GM21447 (cell line): ENCODE measurements at regions not wholly inside any gene's neighbourhood (a gene's known extent, or its start where the extent isn't known, plus 50 kb on each side); places are given as distances from the start of the nearest gene placed in this dataset.
"Not testable (repeated sequence)": the region's sequence is repeated elsewhere in the genome, so short reads cannot be mapped to it uniquely, and the experiment has no call there.

Experiments used
- ATAC-seq: cut with Tn5 transposase; IDR thresholded peaks from one replicate; pipeline ENCODE4 v1.9.1; 2021; ENCODE audit not compliant: unreplicated experiment

DNA sequence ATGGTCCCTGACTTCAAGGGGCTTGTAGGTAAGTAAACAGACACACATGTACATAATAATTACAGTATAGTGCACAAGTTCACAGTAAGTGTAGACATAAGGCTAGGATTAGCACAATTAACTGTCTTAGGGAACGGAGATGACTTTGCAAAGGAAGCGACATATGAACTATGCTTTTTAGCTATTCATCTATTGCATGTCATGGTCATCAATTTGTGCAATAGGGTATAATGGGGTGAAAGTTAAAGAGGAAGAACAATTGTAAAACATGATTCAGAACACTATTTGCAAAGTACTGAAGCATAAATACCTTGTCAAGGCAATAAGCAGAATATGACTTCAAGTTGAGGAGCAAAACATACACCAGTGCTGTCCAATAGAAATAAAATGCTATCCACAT lies 112.3 kb upstream of the SLC8A1 start:
- ATAC-seq = no peak

DNA sequence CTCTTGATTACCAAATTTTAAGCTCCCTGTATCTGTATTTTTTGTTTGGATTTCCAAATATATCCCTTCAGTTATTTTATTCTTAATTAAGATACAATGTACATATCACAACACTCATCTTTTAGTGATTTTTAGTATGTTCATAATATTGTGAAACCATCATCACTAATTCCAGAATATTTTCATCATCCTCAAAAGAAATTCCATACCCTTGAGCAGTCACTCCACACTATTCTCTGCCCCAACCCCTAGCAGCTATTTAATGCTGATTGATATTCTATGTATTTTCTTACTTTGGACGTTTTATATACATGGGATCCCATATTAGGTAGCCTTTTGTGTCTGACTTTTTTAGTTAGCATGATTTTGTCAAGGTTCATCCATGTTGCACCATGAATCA lies 127.4 kb upstream of the SLC8A1 start:
- ATAC-seq = no peak

DNA sequence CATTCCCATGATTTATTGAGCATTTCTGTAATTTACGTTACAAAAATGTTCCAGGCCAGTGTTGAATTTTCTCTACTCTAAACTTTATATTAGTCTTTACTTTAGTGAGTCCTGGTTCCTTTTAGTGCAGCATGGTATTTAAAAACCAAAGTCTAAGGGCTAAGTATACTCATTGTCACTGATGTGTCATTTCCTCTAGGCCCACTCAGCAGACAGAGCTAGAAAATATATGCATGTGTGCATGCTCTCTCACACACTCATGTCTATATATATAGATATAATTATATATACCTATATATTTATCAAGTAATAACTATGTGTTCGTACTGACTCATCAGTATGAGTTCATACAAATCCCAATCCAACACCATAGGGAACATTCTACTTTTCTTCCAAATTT lies 132.5 kb upstream of the SLC8A1 start:
- no peak for ATAC-seq

DNA sequence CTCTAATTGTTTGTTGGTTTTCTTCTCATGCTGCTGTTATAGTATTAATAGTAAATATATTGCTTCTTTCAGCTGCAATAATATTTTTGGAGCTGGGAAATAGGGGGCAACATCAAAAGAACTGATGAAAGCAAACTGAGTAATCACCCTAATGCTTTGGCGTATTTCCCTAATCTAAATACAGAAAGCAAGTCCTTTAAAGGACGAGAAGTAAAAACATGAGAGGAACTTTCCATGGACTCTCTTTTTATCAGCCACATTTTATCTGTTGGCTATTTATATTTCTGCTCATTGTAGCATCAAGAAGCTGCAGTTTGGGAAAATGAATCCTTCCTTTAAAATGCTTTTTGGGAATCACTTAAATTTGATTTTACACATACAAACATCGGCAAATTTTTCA lies 139.9 kb upstream of the SLC8A1 start:
- ATAC-seq = no peak

DNA sequence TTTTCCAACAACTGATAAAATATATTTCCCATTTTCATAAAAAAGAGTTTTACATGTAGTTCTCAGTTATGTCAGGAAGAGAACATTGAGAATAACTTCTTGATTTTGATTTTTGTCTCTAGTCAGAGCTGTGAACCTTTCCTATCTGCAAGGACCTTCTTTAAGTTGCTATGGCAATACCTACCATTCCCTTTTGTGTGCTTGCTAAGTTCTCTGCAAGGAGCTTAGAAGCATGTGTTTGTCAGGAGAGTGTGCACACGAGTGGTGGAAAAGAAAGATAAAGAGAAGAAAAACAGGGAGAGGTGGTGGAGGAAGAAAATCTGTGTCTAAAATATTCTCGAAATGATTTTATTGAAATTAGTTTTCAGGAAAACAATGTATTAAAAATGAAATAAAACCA lies 140.3 kb upstream of the SLC8A1 start:
- ATAC-seq = no peak

DNA sequence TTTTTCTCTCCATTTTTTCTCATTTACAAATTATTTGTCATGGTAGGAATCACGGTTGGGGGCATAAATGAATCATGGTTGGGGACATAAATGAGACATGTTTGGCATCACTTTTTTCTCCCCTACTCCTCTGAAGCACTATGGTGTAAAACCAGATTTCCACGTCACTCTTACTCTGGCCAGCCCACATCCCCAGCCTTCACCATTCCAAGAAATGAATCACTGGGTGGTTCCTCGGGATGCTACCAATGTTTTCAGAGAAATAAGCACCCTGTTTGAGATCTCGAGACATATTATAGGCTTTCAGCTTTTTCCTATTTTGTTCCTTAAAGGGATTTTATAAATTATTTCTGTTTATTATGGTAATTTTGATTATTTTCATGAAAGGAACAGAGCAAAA lies 155.0 kb upstream of the SLC8A1 start:
- ATAC-seq = no peak

DNA sequence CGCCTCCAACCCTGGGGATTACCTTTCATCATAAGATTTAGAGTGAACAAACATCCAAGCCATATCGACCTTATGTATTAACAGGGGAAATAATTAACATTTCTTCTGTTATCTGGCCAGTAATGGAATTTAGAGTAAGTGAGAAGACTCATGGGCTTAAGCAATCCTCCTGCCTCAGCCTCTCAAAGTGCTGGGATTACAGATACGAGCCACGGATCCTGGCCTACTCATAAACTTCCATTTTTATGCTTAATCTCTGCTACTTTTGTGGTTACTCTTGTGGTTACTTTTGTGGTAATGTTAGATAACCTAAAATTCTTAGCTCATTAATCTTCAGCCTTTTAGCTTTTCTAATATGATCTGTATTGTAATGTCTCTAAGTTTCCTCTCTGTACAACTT lies 159.3 kb upstream of the SLC8A1 start:
- ATAC-seq = no peak

DNA sequence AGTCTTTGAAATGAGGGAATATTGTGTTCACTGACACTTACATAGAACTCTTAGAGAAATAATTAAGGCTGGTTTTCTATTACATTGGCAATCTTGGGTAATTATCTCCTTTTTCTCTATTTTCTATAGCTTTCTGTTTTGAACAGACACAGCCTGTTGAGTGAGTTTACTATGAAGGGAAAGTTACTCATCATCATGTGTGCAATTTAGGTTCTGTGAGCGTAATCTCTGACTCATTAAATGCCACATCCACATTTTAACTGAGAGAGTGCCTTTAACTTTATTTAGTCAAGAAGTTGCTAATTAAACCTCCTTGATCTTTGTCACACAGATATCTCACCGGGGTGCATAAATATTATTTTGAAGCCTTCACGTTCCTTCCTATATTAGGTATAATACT lies 174.0 kb upstream of the SLC8A1 start:
- no peak for ATAC-seq

DNA sequence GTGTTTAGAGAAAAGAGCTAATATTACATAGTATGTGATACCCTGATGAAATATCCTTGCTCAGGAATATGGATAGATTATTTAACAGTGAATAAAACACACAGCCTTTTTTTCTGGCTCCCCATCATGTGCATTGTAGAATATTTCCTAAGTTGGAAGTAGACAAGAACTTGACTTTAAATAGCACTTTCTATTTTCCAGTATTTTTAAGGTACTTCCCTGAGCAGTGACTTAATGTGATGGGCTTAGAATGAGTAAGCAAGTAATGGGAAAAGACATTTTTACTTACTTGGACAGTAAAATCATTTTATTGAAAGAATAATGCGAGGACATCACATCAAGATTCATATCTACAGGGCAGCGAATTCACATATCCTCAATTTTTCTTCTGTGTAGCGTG lies 176.7 kb upstream of the SLC8A1 start:
- no peak for ATAC-seq

DNA sequence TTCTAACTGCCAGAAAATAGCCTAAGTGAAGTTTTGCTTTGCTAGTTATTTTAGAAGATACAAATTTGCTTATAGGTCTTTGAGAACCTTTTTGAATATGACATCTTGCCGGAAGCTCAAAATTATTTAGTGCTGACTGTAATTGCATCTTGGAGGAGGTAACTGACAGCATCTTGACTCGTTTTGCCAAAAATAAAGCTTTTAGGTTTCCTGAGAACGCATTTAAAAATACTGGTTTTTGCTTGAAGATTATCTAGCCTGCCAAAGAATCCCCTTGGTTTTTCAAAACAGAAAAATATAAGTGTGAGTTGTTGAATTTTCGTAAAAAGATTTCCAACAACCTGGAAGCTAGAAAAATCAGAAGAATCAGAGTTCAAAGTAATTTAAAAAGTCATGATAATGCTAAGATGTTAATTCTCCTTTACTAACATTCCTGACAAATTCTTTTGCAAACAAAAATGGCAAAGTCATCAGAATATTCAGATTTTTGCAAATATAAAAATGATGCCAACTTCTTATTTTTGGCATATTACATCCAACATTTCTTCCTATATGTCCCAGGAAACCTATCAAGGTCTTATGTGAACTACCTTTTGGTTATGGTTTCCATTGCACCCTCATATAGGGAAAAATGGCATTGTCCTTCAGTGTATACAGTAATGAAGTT lies 178.0 kb upstream of the SLC8A1 start:
- ATAC-seq = no peak

DNA sequence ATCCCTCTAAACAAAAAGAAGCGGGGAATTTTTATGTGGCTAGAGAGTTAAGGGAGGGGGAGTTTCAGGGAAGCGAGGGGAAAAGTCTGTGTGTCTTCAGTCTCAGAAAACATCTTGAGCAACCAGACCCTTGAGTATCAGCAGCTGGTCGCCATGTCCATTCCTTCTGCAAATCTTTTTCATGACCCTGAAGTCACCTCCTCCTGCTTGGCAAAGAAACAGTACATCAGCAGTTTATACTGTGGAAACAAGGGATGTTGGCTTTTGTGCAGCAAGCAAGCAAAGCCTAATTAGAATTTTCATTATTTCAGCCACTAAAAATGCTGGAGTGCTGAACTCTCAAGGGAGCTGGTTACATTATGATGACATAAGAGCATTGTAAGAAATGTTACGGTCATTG lies 187.4 kb upstream of the SLC8A1 start:
- ATAC-seq = no peak

DNA sequence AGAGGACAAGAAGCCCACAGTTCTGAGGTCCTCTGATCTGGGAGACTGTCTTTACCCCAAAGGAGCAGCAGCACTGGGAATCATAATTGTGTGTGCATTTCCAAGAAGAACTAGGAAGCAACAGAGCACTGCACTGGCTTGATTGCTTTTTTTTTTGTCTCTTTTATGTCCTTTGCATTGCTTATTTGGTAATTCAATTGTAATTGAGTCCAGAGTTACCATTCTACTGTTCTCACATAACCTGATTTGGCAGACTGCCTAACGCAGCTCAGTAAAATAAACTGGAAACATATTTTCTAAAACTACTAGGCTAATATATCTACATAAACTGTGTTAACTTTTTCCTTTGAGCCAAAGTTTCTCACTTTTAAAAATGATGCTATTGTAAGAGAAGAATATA lies 190.3 kb upstream of the SLC8A1 start:
- no peak for ATAC-seq

DNA sequence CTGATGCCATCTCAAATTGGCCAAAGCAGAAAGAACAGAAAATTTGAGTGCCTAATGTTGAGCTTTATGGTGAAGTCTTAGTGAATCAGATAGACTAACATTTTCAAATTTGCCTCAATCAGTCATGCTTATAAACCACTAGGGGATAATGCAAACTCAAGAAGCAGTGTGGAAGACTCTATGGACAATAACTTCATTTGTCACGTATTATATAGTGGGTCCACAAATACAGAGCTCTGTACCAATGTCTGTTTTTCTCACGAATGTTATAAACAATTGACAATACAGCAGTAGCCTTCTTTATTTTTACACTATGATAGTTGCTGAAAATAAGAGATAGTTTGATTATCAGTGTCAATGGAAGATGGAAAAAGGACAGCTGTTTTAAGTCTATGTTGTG lies 190.8 kb upstream of the SLC8A1 start:
- no peak for ATAC-seq

DNA sequence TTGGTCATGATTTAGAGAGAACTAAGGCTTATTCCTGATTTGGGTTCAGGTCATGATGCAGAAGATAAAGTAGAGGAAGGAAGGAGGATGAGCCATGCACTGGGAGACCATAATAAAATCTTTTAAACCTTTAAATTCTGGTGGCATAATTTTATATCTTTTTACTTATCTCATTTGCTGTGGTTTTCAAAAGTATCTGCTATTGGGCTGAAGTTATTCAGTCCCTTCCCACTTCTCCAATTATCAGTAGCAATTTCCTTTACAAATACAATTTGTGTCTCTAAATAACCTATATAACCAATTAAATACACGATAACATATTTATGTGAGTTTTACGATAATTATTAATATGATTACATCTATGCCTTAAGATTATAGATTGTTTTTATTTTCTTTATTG lies 194.8 kb upstream of the SLC8A1 start:
- ATAC-seq = no peak

DNA sequence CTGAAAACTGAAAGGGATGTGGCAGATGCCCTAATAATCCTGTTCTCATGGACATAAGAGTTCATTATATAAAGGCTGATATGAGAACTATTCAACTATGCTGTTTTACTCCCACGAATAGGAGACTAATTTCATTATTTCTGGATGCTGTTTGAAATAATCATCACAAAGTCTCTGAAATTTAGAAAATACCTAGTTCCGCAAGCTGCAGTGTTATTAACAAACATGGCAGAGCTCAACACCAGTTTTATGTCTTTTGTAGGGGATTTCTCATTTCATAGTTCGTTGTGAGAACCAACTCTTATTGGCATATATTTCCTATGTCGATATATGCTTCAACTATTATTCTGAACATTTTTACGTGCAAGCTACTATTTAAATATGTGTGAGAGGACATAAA lies 200.3 kb upstream of the SLC8A1 start:
- no peak for ATAC-seq

DNA sequence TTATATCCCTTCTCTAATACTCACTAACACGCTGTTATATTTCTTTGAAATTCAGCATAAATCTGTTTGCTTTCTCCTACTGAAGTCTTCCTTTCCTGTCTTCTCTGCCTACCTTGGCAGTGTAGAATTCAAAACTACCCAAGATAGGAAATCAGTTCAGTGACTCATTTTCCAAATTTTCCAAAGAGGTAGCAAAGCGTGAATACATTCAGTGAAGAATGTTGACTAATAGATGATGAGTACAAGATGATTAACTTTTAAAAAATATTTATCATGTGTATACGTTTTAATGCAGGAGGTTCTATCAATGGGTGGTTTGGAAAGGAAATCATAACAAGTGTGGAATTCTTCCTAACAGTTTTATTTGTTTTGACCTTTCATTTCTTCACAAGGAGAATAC lies 201.9 kb upstream of the SLC8A1 start:
- ATAC-seq = no peak

DNA sequence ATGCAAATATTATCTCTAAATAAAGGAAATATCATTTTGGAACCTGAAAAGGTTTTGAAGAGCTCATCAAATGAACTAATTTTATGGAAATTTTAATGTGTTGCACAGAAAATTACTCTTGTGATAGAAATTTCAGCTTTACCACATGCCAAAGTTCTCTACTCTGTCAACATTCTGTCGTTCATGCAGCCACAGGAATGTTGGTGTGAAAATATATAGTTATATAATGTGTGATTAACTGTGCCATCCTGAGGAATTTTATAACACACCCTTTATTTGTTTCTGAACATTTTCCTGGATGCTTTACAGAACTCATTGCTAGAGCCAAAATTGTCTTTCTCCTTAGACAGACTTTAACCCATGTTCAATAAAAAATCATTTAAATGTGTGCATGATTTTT lies 202.5 kb upstream of the SLC8A1 start:
- ATAC-seq = no peak

DNA sequence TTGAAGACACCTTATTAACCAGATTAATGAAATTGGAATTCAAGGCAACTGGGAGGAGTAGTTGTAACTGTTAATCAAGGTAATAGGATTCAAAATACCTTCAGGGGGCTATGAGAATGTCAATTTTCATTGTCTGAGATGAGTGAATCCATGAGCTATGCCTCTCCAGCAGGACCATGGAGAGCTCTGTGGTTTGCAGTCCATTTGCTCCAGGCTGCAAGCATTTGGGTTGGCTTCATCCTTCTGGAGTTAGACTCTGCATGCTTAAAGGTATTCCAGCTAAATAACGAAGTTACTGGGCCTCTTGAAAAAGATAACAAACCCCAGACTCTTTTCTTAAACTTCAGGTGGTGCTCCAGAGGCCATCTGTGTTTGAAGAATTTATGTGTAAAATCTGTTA lies 207.1 kb upstream of the SLC8A1 start:
- ATAC-seq = no peak

DNA sequence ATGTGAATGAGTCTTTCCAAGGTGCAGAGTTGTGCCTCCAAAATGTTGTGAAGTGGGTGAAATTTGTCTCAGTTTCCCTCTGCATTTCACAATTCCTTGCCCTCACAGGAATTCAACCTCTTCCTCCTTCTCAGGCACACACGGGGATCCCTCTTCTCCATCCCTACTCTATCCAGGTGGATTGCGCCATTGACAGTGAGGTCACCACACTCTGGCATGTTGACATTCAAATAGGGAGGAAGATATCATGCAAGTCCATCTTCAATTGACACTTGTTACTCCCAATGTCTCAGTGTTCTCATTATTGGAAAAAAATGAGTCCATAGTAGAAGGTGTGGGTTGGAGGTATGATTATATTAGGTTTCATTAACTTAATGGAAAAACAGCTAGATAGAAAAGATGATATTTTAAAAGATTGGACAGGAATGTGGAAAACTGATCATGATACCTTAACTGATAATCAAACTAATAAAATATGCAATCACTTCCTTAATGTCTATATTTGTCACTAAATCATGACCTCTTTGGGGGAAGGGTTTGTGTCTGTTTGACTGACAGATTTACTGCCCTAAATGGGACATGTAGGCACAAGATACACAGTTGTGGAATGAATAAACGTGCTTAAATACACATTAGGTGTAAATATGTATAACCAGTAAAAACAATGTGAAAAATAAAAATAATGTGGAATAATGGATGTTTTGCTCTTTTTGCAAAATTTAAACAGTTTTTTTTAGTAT lies 213.8 kb upstream of the SLC8A1 start:
- no peak for ATAC-seq

DNA sequence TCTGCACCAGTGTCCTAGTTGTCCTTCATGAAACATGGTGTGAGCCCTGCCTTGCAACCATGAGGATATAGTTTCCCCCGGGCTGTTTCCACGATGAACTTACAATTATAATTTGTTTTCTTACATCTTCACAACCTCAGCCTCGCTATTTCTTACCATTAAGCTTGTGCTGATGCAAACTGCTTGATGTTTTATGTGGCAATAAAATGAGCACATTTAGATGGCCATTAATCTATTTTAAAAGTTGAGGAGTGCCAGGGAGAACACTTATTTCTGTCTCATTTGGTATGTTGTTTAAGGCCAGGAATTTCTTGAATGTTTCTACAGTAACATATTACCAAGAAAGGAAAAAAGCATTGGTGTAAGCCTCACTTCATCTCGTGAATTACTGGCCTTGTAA lies 214.5 kb upstream of the SLC8A1 start:
- ATAC-seq = no peak

DNA sequence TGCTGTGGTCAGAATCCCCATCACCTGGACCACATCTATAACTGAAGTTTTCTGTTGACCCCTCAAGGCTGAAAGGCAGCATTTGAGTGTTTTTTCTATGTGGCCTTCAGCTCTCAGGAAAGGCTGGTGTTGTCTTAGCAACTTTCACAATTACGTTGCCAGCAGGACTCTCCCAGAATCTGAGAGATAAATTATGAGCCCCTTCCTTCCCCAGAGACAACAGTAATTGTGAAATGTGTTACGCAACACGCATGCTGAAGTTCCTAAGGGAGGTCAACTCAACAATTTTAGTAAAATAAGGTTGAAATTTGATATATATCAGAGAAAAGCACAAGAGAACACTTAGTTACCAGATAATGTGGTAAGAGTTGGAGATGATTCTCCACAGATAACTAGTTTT lies 216.5 kb upstream of the SLC8A1 start:
- ATAC-seq = no peak

DNA sequence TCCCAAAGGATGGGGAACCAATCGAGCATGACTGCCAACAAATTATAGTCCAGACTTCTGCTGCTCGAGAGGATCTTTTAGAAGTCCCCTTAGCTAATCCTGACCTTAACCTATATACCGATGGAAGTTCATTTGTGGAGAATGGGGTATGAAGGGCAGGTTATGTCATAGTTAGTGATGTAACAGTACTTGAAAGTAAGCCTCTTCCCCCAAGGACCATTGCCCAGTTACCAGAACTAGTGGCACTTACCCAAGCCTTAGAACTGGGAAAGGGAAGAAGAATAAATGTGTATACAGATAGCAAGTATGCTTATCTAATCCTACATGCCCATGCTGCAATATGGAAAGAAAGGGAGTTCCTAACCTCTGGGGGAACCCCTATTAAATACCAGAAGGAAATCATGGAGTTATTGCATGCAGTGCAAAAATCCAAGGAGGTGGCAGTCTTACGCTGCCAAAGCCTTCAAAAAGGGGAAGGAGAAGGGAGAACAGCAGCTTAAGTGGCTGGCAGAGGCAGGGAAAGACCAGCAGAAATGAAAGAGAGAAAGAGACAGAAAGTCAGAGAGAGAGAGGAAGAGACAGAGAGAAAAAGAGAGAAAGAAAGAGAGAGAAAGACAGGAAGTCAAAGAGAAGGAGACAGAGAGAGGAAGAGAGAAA lies 224.4 kb upstream of the SLC8A1 start:
- not testable (repeated sequence) for ATAC-seq
